ENCODE measurements at regions not wholly inside any gene's neighbourhood (a gene's known extent, or its start where the extent isn't known, plus 50 kb on each side); places are given as distances from the start of the nearest gene placed in this dataset.

DNA sequence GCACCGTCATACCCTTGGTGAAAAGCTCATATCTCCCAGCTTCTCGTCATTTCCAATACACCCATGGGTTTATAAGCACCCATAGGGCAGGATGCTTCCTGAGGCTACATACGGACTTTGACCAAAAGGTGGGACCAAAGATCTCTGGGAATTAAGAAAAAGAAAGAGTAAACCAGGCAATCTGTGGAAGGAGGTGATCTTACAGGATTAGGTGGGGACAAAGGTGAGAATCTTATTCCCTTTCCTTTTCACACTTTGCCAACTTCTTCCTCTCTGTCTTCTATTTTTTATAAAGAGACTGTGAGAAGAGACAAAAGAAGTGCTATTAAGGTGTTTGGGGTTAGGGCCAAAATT lies 172.0 kb downstream of the DLEU7 start:
- DNase-seq (ENCODE audit: extremely low read depth, low read depth): no peak
- TF ChIP-seq, protein P1, sequence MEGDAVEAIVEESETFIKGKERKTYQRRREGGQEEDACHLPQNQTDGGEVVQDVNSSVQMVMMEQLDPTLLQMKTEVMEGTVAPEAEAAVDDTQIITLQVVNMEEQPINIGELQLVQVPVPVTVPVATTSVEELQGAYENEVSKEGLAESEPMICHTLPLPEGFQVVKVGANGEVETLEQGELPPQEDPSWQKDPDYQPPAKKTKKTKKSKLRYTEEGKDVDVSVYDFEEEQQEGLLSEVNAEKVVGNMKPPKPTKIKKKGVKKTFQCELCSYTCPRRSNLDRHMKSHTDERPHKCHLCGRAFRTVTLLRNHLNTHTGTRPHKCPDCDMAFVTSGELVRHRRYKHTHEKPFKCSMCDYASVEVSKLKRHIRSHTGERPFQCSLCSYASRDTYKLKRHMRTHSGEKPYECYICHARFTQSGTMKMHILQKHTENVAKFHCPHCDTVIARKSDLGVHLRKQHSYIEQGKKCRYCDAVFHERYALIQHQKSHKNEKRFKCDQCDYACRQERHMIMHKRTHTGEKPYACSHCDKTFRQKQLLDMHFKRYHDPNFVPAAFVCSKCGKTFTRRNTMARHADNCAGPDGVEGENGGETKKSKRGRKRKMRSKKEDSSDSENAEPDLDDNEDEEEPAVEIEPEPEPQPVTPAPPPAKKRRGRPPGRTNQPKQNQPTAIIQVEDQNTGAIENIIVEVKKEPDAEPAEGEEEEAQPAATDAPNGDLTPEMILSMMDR (IDR thresholded peaks at IDR 0.05; ENCODE audit: low read depth, low read length, missing control alignments): no peak
- H3K4me3 ChIP-seq (replicated peaks; ENCODE audit: low read depth, low read length): no peak overlapping the region

DNA sequence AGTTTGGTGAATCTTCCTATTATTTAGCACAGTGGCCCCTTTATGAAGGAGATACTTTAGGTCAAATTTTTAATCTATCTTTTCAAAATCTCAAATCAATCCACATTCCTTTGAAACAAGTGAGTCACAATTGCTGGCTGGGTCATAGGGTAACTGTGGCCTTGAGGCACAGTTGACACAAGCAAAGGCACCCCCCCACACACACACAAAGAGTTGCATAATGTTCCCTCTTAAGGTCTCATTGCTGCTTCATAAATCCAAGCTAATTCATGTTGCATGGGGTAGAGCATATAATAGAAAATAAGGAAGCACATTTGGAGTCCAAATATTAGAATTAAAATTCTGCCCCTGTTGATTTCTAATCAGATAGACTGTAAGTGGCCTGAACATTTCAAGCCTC lies 171.5 kb downstream of the DLEU7 start:
- DNase-seq (ENCODE audit: extremely low read depth, low read depth): no peak
- TF ChIP-seq, protein P1 (IDR thresholded peaks at IDR 0.05; ENCODE audit: low read depth, low read length, missing control alignments): no peak
- no peak overlapping the region for H3K4me3 ChIP-seq (replicated peaks; ENCODE audit: low read depth, low read length)

DNA sequence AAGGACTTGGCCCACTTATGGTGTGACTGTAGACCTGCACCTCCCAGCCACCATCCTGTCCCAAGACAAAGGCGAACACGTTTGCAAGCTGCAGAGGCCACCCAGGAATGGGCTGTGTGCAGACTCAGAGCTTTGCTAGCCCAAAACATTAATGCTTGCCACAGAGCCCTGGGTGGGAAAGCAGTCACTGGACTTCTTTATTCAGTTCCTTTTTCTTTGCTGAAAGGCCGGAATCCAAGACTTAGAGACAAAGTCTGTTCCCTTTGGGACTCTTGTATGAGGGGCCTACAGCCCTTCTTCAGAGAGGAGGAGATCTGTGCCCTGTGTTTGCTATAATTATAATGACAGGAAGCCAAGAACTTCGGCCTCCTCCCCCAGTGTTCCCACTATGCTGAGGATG lies 167.8 kb downstream of the DLEU7 start:
- no peak for DNase-seq (ENCODE audit: extremely low read depth, low read depth)
- TF ChIP-seq, protein P1 (IDR thresholded peaks at IDR 0.05; ENCODE audit: low read depth, low read length, missing control alignments): no peak
- H3K4me3 ChIP-seq (replicated peaks; ENCODE audit: low read depth, low read length): no peak overlapping the region

DNA sequence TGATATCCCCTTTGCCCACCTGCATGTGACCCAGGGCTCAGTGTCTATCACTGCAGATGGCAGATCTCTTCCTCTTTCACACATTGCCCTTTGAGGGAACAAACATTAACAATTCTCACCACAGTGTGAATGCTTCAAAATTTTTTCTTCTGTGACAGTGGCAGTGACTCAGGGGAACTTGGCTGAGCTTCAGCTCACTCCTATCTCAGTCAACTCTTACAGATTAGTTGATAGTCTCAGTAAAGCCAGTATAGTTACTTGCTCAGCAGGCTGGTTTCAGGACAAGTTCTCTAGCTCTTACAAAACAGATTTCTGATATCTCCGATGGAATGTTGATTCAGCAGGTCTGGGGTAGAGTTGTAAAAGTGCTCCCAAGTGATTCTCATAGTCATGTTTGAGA lies 166.9 kb downstream of the DLEU7 start:
- no peak overlapping the region for H3K4me3 ChIP-seq (replicated peaks; ENCODE audit: low read depth, low read length)
- no peak for DNase-seq (ENCODE audit: extremely low read depth, low read depth)
- TF ChIP-seq, protein P1 (IDR thresholded peaks at IDR 0.05; ENCODE audit: low read depth, low read length, missing control alignments): no peak

DNA sequence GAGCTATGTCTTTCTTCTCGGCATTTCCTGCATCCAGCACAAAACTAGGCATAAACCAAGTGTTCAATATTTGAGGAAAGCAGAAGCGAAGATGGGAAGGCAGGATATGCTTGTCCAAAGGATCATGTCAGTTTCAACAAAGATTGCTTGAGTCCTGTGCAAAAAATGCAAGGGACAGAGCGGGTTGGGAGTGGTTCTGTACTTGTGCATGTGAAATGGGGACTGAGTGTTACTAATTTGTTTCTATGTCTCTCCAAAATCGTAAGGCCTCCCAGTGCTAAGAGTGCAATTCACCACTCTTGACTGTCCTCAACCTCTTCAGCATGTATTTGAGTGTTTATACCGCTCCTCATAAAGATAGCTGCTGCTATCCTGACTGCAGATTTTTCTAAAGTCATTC lies 166.2 kb downstream of the DLEU7 start:
- no peak overlapping the region for H3K4me3 ChIP-seq (replicated peaks; ENCODE audit: low read depth, low read length)
- DNase-seq (ENCODE audit: extremely low read depth, low read depth): no peak
- TF ChIP-seq, protein P1 (IDR thresholded peaks at IDR 0.05; ENCODE audit: low read depth, low read length, missing control alignments): no peak

DNA sequence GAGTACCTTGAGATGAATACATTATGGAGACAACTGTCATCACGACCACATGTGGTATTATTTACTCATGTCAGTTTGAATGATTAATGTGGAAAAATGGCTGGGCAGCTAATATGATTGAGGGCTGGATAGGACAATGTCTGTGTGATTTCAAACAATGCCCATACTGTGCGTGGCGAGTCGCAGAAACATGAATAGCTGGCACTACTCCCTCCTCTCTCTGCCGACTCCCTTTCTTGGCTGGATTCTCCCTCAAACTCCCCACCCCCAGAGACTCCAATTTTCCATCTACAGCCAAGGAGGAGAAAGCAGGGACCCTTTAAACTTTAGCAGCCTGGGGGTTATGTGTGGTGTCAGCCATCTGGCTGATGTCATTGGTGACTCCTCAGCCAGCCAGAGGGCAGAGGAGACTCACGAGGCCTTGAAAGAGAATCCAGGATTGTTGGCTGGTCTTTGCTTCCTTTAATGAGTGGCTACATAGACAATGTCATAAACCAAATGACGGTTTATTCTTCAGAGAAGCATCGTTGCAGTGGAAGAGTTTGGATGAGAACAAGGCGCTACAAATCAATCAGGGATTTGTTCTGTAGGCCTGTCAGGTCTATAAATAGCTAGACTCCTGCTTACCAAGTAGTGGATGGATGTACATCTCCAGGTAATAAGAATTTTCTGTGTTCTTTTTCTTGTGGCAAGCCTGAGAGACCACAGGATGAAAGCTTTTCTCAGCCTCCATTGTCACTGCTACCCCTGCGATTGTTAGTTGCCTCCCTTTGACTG lies 165.6 kb downstream of the DLEU7 start:
- H3K4me3 ChIP-seq (replicated peaks; ENCODE audit: low read depth, low read length): no peak overlapping the region
- no peak for DNase-seq (ENCODE audit: extremely low read depth, low read depth)

More for the DNA sequence above, 165.6 kb downstream of the DLEU7 start:
- TF ChIP-seq, protein P1 (IDR thresholded peaks at IDR 0.05; ENCODE audit: low read depth, low read length, missing control alignments): no peak
